Umbilical cord (tissue), 1 donor: ENCODE measurements at regions not wholly inside any gene's neighbourhood (a gene's known extent, or its start where the extent isn't known, plus 50 kb on each side); places are given as distances from the start of the nearest gene placed in this dataset.

Source experiments
- DNase-seq: peaks from one replicate; pipeline ENCODE4 v3.0.0-alpha.2; 2015; ENCODE audit warnings: low spot score

DNA sequence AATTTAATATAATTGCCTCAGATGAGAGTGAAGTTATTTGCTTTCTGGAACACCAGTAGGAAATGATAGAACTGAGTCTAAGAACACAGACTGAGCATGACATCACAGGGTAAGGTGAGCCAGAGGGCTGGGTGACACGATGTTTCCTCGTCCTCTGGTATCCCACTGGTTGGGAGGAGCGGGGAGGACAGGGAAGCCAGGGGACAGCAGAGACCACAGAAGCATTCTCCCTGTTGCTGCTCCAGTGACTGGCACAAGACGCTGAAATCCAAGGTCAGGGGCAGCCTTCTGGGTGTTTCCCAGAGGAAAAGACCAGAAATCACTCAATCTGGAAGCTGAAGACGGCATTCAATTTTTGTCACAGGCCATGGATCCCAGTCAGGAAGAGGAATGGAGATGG is 363.4 kb upstream of the SOX11 start:
- DNase-seq = no peak

DNA sequence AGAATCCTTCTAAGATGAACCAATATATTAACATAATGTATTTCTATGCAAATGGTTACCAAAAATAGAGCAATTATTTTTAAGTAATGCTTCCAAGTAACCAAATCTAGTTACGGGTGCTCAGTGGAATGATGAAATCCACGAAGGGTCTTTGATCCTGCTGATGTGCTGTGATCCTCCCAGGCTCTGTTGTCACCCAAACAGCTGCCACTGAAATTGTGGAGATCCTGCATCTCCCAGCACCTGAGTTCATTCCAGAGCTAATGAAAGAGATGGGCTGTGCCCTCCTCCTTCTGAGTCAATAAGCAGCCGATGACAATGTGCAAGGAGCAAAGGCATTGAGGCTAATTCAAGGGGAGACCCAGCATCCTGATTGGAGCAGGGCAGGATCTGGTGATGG is 362.4 kb upstream of the SOX11 start:
- DNase-seq = no peak

DNA sequence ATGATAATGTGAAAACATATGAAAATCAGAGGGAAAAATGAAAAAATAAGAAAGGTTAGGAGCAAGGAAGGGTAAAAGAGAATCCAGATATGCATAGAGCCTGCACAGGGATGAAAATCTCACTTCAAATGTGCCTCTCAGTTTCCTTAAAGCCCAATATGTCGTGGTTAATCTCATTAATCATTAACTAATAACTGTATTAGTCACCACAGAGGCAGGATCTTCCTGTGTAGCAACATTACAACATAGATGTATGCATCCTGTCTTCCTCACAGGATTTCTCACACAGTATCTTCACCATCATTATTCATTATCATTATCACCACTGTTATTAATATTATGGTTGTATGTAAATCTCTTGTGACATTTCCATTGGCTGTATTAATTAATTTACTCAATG is 361.2 kb upstream of the SOX11 start:
- no peak for DNase-seq

DNA sequence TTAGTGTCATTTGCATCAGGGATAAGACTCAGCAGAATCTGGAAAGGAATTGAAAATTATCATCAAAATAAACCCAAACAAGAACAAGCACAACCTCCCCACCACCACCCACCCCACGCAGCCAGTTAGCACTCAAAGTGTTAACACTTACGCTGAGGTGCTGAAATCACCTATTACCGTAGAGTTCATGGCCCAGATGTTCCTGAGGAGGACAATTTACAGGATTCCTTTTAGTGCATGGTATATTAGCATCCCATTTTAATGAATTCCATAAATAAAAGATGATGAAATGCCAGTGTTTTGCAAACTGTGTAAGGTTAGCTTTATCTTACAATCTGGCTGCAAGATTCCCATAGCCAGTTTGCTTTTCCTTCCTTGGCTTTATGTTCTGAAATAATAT is 359.3 kb upstream of the SOX11 start:
- no peak for DNase-seq

DNA sequence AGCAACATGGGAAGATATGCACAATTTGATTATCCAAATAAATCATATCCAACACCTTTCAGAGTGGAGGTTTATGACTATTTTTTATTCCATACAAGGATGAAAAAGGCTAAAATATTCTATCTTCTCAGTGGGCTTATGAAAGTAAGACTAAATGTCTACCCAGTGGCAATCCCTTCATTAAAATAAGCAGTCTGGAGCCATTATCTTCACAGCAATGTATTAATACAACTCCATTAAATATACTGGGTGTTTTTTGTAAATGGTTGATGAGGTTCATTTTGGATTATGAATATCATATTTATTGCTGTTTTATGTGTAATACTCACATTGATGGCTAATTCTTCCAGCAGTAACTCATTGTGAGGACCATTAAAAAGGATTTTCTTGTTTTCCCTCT is 352.7 kb upstream of the SOX11 start:
- no peak for DNase-seq

DNA sequence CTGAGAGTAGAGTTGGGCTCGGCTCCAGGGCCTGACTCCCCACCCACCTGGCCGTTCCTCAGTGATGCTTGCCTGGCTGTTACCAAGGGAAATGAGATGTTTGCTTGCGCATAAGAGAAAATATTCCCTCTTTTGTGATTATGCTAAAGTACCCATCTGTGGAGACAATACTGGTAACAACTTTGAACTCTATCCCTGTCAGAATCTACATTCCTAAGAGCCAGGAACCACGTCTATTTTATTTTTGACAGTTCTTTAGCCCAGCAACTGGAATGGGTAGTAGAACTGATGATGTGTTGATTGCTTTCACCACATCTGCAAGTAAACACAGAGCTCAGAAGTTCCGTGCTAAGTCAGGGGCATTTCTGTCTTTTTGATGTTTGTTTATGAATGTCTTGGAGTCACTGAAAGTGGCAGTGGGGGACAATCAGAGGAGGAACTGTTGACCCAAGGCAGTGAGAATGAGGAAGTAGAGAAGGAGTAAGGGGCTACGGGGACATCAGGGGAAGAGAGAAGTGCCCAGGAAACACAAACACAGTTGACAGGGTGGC is 348.3 kb upstream of the SOX11 start:
- no peak for DNase-seq

DNA sequence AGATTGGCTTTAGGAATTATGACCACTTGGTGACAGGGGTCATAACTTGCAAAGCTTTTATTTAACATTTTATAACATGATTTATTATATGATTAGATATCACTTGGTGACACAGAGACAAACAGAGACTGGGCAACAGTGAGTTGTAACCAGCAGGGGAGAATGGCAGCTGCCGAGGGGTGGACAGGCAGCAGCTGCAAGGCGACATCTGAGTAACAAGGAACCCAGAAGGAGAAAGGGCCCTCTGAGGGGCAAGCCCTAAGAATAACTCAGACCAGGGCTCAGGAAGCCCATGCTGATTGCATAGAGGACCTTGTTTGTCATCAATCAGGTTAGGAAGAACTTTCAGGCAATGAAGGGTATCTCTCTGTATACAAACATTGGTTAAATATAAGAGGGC is 339.9 kb upstream of the SOX11 start:
- no peak for DNase-seq

DNA sequence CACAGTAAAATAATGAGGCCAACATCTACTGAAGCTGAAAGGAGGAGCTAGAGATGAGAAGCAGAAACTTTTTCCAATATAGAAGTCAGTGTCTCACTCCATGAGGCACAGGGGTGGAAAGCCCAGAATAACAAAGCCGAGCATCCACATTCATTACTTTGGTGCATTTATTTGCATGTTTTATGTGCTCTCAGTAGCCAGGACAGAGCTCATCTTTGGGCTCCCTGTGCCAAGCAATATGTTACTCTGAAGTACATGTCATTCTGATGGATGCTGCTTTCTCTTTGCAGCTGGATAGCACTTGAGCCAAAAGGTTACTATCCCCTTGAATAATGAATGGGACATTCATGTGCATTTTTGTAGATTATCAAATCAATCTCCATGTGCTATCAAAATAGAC is 338.6 kb upstream of the SOX11 start:
- no peak for DNase-seq

DNA sequence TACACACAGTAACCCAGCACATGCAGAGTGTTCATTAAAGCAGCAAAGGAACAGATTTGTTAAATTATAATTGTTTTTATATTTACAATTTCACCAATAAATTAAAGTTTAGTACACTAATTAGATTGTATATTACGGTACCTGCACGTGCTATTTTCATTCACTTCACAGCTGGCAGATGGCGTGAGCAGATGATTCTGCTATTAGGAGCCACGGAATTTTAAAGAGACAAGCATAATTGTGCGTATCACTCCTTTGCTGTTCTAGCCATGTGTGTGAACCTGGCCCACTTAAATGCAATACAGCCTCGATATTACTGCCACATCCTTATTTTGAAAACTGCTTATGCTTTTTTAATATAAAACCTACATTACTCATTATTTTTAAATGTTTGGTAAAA is 332.8 kb upstream of the SOX11 start:
- no peak for DNase-seq

DNA sequence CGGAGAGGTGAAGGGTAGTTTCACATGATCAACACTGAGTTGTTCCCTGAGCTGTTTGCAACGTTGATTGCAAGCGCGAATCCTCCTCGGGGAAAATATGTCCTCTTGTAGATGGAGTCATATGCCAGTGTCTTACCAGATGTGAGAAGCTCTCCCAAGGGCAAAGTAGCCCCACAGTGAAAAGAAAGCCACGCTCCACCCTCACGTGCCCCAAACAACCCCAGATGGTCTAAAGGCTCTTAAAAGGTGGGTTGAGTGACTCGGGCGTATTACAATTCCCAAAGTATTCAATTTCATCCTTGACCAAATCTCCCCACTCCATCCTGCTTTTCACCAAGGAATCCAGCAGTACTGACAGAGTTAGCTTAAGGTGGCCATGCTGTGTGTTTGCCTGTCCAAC is 332.1 kb upstream of the SOX11 start:
- no peak for DNase-seq

DNA sequence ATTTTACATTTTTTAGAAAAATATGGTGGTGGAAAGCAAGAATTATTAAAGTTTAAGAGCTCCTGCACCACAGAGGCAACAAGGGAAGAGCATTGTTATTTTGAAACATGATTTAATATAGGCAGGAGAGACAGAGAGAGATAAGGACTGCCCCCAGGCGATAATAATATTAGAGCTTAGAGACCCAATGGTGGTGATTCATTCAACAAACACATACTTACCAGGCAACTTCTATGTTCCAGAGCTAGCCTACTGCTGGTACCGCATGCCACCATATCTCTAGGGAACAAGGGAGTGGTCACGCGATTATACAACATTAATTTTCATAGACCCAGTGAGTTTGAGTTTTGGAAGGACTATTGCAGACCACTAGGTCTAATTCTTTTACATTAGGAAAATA is 327.8 kb upstream of the SOX11 start:
- no peak for DNase-seq

DNA sequence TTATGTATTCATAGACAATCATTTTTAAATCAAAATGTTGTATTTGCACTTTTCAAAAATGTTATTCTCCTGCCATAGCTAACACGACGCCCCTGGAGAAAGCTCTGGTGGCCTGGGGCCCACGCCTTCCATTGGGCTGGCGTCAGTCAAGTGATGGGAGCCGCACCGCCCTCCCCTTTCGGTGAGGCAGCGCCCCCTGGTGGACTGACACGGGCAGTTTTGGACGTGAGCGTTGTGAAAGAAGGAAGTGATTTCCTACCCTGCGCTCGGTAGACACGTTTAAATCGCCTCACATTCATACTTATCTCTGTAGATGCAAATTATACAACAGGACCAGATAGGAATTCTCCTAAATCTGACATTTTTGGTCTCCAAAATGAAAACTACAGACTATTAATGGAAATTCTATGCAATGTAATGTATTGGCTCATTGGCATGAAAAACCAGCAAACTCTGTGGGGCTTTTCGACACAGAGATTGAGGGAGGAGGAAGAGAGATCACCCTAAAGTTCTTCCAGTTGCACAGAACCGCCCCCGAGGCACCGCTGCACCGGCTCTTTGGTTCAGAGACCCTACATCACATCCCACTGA is 326.2 kb upstream of the SOX11 start:
- DNase-seq = peak; percentile 72

DNA sequence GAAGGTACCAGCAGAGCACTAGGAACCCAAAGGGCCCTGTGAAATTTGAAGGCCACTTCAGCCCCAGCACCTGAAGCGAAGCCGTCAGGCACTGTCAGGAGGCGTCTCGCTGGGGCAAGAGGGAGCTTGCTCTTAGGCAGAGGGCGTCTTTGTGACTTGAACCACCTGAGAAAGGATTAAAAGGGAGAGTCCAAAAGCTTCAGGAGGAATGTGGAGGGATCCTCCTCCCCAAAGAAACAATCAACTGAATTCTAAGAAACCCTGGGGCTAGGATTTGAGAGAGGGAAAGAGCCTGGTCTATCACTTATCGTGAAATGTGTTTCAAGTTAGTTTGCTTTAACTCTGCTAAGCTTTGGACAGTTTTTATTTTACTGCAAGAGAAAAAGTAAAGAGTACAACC is 324.9 kb upstream of the SOX11 start:
- DNase-seq = no peak

DNA sequence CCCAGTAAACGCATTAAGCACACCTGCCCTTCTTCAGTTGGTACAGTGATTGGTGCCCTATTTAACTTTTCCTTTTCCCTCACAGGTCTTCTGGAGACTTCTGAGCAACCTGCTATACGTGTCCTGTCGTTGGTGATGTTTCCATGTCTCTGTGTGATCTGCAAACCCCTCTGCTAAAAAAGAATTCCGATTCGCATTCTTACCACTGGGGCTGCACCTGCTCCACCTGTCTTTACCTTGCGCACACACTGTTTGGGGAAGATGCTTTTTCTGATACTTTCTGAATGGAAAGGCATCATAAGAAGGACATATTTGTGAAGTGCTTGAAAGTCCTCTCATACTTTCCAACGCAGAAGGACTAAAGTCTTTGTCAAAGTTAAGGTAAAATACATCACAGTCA is 323.9 kb upstream of the SOX11 start:
- DNase-seq = peak; percentile 7

DNA sequence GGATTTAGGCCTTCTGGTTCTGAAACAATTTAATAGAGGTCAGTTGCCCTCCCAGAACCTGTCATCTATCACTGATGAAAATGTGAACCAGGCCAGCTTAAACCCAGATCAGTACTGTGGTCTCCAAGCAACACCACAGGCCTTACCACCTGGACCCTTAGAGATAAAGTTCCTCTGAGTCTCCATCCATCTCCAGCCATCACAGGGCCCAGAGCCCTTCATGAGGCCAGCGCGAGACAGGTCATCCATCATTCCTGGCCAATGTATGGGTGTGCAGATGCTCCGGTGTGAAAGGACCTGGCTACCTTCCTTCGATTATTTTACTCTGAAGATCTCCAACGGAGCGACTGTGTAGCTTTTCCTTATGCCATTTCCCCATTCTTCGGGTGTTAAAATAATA is 322.7 kb upstream of the SOX11 start:
- no peak for DNase-seq

DNA sequence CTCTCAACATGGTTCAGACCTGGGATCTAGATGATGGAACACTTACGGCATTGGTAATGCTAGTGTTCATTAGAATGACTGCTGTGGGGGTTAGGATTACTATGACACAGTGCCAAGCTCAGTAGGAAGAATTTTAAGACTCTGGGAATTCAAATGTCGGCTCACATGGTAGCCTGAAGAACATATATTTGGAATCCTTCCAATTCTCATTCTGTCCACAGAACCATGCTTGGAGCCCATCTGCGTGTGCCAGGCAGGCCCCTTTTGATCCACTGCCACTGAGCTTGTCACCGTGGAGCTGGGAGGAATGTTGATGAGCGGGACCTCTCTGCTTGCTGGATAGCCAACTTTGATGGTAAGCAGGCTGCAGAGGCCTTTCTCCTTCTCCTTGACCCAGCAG is 322.0 kb upstream of the SOX11 start:
- no peak for DNase-seq

DNA sequence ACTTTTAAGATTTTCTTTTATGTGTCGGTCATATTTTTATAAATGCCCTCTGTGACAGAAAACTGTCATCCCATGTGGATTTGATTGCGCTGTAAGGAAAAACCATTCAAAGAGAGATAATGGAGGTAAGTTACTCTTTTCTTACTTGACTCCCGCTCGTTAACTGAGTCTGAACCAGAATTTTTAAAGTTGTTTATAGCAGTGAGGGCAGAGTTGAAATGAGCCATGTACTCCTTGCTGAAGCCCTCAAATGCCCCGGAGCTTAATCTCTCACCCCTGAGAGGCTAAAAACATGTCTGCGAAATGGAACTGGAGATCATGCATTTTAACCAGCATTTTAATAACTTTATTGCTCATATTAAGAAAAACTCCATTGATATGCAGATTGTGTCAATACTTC is 320.0 kb upstream of the SOX11 start:
- no peak for DNase-seq

DNA sequence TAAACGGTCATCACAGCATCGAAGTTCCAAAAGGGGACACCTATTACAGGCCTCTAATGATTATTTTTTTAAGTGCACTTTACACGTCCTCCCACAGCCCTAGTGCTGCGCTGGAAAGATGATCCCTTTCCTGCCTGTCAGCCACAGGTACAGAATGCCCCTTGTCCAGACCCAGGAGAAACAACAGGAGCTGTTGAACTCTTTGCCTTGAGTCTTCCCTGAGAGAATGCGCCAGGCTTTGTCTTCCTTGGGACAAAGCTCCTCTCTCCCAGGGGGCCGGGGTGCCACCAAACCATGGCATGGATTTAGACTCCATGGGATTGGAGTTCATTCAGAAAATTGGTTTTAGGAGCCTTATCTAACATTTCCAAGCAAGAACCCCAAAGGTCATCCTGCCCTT is 319.0 kb upstream of the SOX11 start:
- no peak for DNase-seq

DNA sequence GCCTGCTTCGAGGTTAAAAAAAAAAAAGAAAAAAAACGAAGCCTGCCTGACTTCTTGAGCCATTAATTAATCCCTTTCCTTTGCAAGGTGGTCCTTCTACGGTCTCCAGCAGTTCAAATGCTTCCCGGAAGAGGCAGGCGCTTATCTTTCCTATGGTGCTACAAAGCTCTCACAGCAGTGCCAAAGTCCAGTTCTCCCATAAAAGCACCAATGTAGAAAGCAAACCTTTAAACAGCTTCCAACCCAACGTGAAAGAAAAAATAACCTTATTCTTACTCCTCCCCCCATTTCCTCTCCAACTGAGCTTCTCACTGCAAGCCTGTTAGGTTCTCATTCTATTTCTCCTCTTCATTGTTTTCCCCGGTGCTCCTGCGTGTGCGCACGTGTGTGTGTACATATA is 317.4 kb upstream of the SOX11 start:
- no peak for DNase-seq

DNA sequence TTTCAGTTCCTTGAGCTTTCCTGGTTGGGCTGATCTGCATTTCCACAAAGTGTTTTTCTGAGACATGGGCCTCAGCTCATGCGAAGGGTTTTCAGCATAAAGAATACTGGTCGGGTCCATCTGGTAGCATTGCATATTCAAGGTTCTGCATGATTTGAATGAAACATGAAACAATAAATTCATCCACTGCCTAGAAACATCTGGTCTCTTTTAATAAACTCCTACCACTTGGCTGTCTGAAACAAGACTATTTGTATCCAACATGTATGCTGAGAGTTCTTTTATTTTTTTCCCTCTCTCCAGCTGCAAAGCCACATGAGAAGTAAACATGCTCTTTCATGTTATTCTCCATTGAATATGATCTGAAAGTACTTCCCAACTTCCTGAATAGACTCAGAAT is 314.9 kb upstream of the SOX11 start:
- DNase-seq = no peak

DNA sequence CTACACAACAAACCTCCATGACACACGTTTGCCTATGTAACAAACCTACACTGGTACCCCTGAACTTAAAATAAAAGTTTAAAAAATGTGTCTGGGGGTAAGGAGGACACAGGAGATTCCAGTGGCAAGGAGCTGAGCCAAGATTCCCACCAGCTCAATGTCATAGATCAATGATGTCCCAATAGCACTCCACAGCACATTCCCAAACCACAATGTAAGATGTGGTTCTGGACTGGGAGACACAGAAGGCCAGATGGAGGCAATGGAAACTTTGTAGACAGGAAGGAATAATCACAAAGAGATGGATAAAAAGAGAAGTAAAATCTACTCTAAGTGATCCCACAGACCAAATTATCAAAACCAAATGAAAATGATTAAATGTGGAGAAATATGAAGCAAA is 312.4 kb upstream of the SOX11 start:
- DNase-seq = no peak

DNA sequence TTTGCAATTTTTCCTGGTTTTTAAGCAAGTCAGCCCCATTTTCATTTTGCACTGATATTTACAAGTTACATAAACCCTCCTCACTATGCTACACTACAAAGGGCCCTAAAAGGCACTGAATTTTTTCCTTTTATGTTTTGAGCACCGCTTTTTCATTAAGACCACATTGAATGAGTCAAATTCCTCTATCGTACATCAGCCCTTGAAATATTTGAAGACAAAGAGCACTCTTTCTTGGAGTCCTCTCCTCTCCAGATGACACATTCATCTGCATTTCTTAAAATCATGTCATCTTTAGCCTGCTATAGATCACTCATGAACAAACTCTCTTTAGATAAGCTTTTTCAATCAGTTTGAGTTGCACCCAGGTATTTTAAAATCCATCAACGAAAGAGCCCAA is 306.6 kb upstream of the SOX11 start:
- DNase-seq = no peak

DNA sequence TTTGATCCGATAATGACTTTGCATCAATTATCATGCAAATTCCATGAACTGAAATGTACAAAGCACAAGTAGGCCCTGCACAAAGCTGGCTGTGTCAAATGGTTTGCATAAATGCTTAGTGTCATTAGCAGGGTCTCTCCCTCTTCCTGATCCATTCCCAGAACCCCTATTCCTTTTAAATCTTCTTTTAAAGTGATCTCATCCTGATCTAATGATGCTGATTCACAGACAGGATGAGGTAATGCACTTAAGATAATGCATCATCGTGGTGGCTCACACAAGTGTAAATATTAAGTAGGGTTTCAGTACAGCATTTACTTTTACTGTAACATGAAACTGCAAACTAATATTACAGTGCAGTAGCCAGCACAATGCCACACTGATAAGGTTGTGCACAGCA is 304.8 kb upstream of the SOX11 start:
- DNase-seq = no peak

DNA sequence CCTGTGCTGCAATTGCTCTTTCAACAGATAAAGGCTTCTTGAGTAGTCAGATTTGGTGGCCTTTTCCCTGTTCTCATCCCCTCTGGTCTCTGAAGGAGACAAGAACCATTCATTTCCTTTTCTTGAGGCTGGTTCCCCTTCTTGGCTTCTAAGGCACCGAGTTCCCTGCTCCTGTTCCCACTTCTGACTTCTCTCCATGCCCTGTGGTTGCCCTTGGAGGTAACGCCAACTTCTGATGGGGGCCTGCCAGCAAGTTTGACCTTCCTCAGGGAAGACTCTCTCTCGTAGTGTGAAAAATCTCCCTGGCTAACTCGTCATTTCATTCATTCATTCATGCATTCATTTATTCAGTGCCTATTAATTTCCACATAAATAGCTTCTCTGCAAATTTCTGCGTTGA is 302.4 kb upstream of the SOX11 start:
- no peak for DNase-seq
